SH-SY5Y (cell line): ENCODE measurements at regions not wholly inside any gene's neighbourhood (a gene's known extent, or its start where the extent isn't known, plus 50 kb on each side); places are given as distances from the start of the nearest gene placed in this dataset.

Experiments used
- GATA2 ChIP-seq: IDR thresholded peaks from 2 replicates; pipeline ENCODE4 v1.6.1; 2011; ENCODE audit warnings: mild to moderate bottlenecking, low read depth, low read length
- GATA3 ChIP-seq: IDR thresholded peaks from 2 replicates; pipeline ENCODE4 v1.6.1; 2011; ENCODE audit warnings: low read depth, mild to moderate bottlenecking, low read length, moderate library complexity

DNA sequence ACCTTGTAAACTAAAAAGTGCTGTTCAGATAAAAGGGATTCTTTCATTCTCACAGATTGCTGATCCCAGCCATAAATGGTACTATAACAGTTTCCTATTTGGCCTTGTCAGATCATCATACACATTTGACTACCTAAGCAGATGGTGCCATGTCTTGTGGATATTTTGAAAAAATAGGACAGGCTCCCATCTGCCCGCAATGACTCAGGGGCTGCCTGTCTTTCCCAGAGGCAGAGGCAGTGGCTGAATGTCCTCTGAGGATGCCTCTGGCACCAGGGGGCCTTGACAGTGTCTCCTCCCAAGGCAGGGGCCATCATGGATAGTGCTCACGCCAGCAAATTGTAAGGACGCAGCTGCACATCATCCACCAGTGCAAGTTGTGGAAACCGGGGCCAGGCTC lies 323.0 kb upstream of the PODXL start:
- TF ChIP-seq GATA2: no peak
- TF ChIP-seq GATA3: no peak
